Panc1 (cell line): ENCODE measurements at regions not wholly inside any gene's neighbourhood (a gene's known extent, or its start where the extent isn't known, plus 50 kb on each side); places are given as distances from the start of the nearest gene placed in this dataset.

Experiments
- ATAC-seq: fragments of 200-7000 bp; cut with Tn5 transposase; 2 replicates; pipeline ENCODE4 v1.9.1; 2020; ENCODE audit warnings: mild to moderate bottlenecking, moderate library complexity
- BruUV-seq: library from RNA; stranded (reverse); fragments of 400-500 nt; replicated peaks from 2 replicates; lab custom pipeline; 2021; lab: Mats Ljungman, UMichigan
- CTCF ChIA-PET: fragments of 300-600 bp; sonication (Branson Sonifier 250); formaldehyde crosslinking; loops from one replicate; lab custom pipeline; 2022; ENCODE audit warnings: antibody characterized with exemption; lab: Charles Lee
- POLR2A ChIA-PET: fragments of 300-600 bp; sonication (Branson Sonifier 250); formaldehyde crosslinking; loops from one replicate; lab custom pipeline; 2022; ENCODE audit warnings: antibody characterized with exemption; lab: Charles Lee
- DNase-seq: peaks from one replicate; pipeline ENCODE4 v3.0.0-alpha.2; 2010; ENCODE audit warnings: low read depth, low spot score
- H3K27ac ChIP-seq: 2 replicates; pipeline ENCODE4 v1.5.1; 2011; ENCODE audit warnings: mild to moderate bottlenecking, low read length, inconsistent platforms
- H3K27me3 ChIP-seq: fragments of 200-500 bp; sonication (Bioruptor generic); 2 replicates; pipeline ENCODE4 v1.6.0; 2014; ENCODE audit warnings: low read length, inconsistent platforms; ENCODE audit not compliant: control insufficient read depth, insufficient read depth
- H3K36me3 ChIP-seq: fragments of 200-500 bp; sonication (Bioruptor generic); 2 replicates; pipeline ENCODE4 v1.5.1; 2014; ENCODE audit warnings: inconsistent platforms, mild to moderate bottlenecking, low read length, moderate library complexity; ENCODE audit not compliant: control insufficient read depth, insufficient read depth
- H3K4me1 ChIP-seq: 2 replicates; pipeline ENCODE4 v1.5.1; 2011; ENCODE audit warnings: inconsistent platforms, mild to moderate bottlenecking, low read length, moderate library complexity; ENCODE audit not compliant: control insufficient read depth, insufficient read depth
- H3K4me3 ChIP-seq, 2 experiments: 2 replicates each; pipeline ENCODE4 v1.5.1; 2011 to 2012; ENCODE audit warnings: low read depth in 2 of 2, low read length in 2 of 2, mild to moderate bottlenecking in 2 of 2, inconsistent platforms in 1 of 2, moderate library complexity in 1 of 2
- H3K9me3 ChIP-seq: fragments of 200-500 bp; sonication (Bioruptor generic); 2 replicates; pipeline ENCODE4 v1.5.1; 2014; ENCODE audit warnings: low read depth, mild to moderate bottlenecking, inconsistent platforms, low read length, moderate library complexity; ENCODE audit not compliant: control insufficient read depth, insufficient read depth
- POLR2AphosphoS5 ChIP-seq: IDR thresholded peaks from 2 replicates; pipeline ENCODE4 v1.6.1; 2012; ENCODE audit warnings: mild to moderate bottlenecking, low read depth, low read length, moderate library complexity
- REST ChIP-seq, 2 experiments: IDR thresholded peaks; 2 replicates each; pipeline ENCODE4 v1.6.1; 2011 to 2012; ENCODE audit warnings: low read depth in 2 of 2, control low read depth in 1 of 2, low read length in 1 of 2, mild to moderate bottlenecking in 1 of 2, moderate library complexity in 1 of 2; ENCODE audit not compliant: insufficient read depth in 1 of 2
- SIN3A ChIP-seq: IDR thresholded peaks from 2 replicates; pipeline ENCODE4 v1.6.1; 2012; ENCODE audit warnings: low read depth, mild to moderate bottlenecking, low read length, moderate library complexity, borderline replicate concordance; ENCODE audit not compliant: insufficient read depth
- TCF7L2 ChIP-seq: IDR thresholded peaks from 2 replicates; pipeline ENCODE4 v1.6.1; 2011; ENCODE audit warnings: mild to moderate bottlenecking, low read depth, low read length, inconsistent platforms
- in situ Hi-C: cut with HindIII; loops from 2 replicates; pipeline ENCODE4 v1.10.0; 2016; ENCODE audit warnings: low sequenced_read_pairs, low pct_unique_long_range_greater_than_20kb
- intact Hi-C: fragments of 100-400 bp; cut with micrococcal nuclease; formaldehyde crosslinking; loops from one replicate; pipeline ENCODE4 v1.10.0; 2022; ENCODE audit not compliant: unreplicated experiment
- TF ChIP-seq, protein P1 (sequence below): fragments of 450-650 bp; IDR thresholded peaks from 2 replicates; pipeline ENCODE4 v1.5.1; 2017; ENCODE audit warnings: mild to moderate bottlenecking

DNA sequence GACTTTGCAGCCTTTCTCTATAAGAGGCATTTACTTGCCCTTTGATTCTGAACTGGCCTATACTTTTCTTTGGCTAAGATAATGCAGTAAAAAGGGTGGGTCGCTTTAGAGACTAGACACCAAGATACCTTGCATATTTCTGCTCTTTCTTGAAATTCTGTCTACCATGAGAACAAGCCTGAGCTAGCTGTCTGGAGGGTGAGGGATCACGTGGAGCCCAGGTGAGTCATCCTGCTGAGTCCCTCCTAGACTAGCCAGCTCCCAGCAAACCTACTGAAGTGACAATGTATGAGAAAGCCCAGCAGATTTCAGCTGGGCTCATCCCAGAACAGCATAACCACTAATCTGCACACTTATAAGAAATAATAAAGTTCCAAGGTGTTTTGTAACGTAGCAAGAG, 408.0 kb upstream of the KAZN start:
- no peak overlapping the region for H3K27ac ChIP-seq
- H3K27me3 ChIP-seq, result no peaks in the 10 kb centered on the region; the same call in 1 of the 2 replicates
- POLR2A ChIA-PET, result no interaction called here
- no peak for ATAC-seq
- H3K36me3 ChIP-seq, result no peaks in the 10 kb centered on the region
- TF ChIP-seq TCF7L2, result no peak
- TF ChIP-seq, protein P1, sequence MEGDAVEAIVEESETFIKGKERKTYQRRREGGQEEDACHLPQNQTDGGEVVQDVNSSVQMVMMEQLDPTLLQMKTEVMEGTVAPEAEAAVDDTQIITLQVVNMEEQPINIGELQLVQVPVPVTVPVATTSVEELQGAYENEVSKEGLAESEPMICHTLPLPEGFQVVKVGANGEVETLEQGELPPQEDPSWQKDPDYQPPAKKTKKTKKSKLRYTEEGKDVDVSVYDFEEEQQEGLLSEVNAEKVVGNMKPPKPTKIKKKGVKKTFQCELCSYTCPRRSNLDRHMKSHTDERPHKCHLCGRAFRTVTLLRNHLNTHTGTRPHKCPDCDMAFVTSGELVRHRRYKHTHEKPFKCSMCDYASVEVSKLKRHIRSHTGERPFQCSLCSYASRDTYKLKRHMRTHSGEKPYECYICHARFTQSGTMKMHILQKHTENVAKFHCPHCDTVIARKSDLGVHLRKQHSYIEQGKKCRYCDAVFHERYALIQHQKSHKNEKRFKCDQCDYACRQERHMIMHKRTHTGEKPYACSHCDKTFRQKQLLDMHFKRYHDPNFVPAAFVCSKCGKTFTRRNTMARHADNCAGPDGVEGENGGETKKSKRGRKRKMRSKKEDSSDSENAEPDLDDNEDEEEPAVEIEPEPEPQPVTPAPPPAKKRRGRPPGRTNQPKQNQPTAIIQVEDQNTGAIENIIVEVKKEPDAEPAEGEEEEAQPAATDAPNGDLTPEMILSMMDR, result no peak
- no peak for TF ChIP-seq SIN3A
- TF ChIP-seq REST (IDR thresholded peaks at IDR 0.05; ENCODE audit: insufficient read depth in 1 of 2, low read depth in 2 of 2, low read length in 1 of 2), result no peak
- no peak for TF ChIP-seq POLR2AphosphoS5
- in situ Hi-C loops (no loop called here), intact Hi-C loops (no loop called here)
- H3K9me3 ChIP-seq, result no peaks in the 10 kb centered on the region
- DNase-seq, result no peak
- CTCF ChIA-PET, result no interaction called here
- no peak overlapping the region for H3K4me3 ChIP-seq
- BruUV-seq, result no TSS peak
- no peaks in the 10 kb centered on the region; the same call in 1 of the 2 replicates for H3K4me1 ChIP-seq

DNA sequence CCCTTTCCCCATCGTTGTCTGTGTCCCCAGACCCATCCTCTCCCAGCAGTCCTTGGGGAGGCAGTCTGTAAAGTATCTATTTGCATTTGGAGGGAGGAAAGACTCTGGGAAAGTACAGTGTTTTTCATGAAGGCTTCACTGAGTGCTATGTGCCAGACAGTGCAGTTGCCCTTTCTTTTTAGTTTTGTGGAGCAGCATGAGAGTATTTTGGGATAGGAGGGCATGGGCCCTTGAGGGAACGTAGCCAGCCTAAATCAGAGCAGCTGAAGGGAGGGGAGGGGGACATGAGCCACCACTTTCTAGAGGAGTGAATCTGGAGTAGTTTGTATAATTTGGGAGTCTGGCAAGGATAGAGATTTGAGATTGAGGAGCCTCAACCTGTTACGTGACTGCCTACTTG, 404.0 kb upstream of the KAZN start:
- ChIA-PET CTCF (no interaction called here), POLR2A (no interaction called here)
- DNase-seq (no peak), ATAC-seq (no peak)
- Histone ChIP-seq H3K4me1 (no peaks in the 10 kb centered on the region; the same call in 1 of the 2 replicates), H3K36me3 (no peaks in the 10 kb centered on the region), H3K27me3 (no peaks in the 10 kb centered on the region), H3K27ac (no peak overlapping the region), H3K4me3 (no peak overlapping the region), H3K9me3 (no peaks in the 10 kb centered on the region)
- BruUV-seq, result no TSS peak
- in situ Hi-C loops (no loop called here), intact Hi-C loops (no loop called here)
- TF ChIP-seq SIN3A (no peak), POLR2AphosphoS5 (no peak), REST (IDR thresholded peaks at IDR 0.05; ENCODE audit: insufficient read depth in 1 of 2, low read depth in 2 of 2, low read length in 1 of 2) (no peak), TCF7L2 (no peak)
- TF ChIP-seq, protein P1, result no peak
